AG09309 (cell line): ENCODE measurements at regions not wholly inside any gene's neighbourhood (a gene's known extent, or its start where the extent isn't known, plus 50 kb on each side); places are given as distances from the start of the nearest gene placed in this dataset.

Experiments
- DNase-seq: peaks from one replicate; pipeline ENCODE4 v3.0.0-alpha.2; 2010; ENCODE audit warnings: low read depth
- H3K4me3 ChIP-seq: 2 replicates; pipeline ENCODE4 v1.5.1; 2011; ENCODE audit warnings: mild to moderate bottlenecking, low read depth, low read length, moderate library complexity; ENCODE audit not compliant: control insufficient read depth
- TF ChIP-seq, protein P1 (sequence below): IDR thresholded peaks from 2 replicates; pipeline ENCODE4 v1.5.1; 2011; ENCODE audit warnings: mild to moderate bottlenecking, low read depth, low read length, inconsistent platforms; ENCODE audit not compliant: insufficient read depth, control insufficient read depth; ENCODE audit errors: missing control alignments

DNA sequence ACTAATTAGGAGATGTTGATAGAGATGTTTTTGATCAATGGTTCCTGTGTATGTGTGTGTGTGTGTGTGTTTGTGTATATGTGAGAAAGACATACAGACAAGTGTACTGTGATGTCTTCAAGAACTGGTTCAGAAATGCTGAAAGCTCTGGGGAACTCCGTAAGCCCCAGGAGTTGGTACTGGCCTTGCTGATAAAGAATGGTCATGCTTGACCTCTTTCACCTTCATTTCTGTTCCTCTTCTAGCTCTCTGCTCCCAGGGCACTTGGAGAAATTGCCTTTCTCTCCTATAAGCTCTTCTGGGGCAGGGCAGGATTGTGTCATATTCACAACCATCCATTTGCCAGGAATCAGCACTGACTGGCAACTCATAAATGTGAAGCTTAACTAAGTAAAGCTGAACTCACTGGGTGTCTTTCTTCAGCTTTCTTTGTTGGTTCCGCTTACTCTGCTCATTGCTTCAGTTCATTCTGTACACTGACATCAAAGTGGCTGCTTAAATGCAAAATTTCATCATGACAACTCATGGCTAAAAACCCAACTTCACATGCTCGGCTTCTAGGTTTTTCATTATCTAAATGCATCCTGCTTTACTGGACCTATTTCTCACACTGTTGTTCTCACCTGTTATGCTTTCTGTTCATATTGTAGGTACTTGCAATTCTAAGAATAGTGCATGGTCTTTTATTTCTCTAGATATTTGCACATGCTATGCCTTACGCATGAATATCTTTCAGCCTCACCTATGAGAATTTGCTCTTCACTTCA, 162.1 kb upstream of the LYSMD4 start:
- TF ChIP-seq, protein P1, sequence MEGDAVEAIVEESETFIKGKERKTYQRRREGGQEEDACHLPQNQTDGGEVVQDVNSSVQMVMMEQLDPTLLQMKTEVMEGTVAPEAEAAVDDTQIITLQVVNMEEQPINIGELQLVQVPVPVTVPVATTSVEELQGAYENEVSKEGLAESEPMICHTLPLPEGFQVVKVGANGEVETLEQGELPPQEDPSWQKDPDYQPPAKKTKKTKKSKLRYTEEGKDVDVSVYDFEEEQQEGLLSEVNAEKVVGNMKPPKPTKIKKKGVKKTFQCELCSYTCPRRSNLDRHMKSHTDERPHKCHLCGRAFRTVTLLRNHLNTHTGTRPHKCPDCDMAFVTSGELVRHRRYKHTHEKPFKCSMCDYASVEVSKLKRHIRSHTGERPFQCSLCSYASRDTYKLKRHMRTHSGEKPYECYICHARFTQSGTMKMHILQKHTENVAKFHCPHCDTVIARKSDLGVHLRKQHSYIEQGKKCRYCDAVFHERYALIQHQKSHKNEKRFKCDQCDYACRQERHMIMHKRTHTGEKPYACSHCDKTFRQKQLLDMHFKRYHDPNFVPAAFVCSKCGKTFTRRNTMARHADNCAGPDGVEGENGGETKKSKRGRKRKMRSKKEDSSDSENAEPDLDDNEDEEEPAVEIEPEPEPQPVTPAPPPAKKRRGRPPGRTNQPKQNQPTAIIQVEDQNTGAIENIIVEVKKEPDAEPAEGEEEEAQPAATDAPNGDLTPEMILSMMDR, result no peak
- no peak overlapping the region for H3K4me3 ChIP-seq
- no peak for DNase-seq

DNA sequence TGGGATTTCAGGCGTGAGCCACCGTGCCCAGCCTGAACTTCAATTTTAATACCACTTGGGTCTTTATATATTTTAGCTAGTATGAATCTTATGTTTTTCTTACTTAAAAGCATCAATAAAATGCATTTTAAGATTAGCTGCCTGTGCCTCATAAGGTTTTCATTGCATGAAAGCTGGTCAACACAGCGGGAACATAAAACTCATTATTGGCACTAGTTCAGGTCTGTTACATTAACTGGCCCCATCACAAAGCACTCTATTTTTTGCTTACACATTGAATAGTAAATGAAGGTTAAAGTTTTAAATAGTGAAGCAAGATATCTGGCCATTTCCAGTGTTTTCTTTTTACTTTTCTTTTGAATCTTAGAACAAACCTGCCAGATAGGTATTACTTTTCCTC, 145.6 kb upstream of the LYSMD4 start:
- TF ChIP-seq, protein P1, result no peak

DNA sequence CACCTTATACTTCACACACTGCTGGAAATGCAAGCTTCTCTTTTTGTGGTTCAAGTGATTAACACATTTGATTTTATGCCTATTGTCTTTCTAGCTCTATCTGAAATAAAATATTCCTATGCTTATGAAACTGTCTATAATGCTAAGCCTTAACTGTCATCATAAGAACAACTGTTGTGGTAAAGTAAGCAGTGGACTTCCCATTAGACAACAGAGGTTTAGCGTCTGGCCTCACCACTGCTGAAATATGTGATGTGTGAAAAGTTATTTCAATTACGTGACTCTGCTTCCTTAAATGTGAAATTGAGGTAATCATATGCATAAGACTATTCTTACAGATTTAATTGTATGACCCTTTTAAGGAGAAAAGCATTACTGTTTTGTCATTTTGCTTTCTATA, 140.2 kb upstream of the LYSMD4 start:
- TF ChIP-seq, protein P1, result no peak
- DNase-seq, result no peak
- no peak overlapping the region for H3K4me3 ChIP-seq

More for the DNA sequence above, 145.6 kb upstream of the LYSMD4 start:
- no peak overlapping the region for H3K4me3 ChIP-seq
- DNase-seq, result no peak

DNA sequence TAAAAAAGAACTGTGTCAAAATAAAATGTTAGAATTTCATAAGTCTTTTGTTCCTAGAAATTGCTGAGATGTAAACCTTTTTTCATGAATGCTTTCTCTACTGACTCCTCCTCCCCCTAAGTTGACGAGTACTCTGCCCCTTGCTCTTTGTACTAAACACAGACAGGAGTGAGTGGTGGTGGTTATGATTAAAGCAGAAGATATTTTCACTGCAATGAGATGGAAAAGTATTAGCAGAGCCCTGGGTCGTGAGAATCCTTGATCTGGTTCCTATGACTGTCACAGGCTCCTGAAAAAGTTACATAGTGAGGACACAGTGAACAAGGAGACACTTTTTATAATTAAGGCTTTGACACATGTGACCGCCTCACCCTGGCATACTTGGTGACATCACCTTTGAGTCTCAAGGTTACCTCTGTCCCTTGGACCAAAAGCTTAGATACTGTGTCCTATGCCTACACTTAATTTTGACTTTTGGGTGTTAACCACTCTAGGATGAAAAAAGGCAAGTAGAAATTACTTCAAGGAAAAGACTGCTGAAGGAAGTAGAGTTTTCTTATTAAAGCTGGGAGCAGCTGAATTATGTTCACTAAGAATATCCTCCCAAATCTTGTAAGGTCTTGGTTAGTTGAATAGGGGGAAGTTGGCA, 130.4 kb upstream of the LYSMD4 start:
- TF ChIP-seq, protein P1, result no peak
- no peak for DNase-seq
- H3K4me3 ChIP-seq, result no peak overlapping the region

DNA sequence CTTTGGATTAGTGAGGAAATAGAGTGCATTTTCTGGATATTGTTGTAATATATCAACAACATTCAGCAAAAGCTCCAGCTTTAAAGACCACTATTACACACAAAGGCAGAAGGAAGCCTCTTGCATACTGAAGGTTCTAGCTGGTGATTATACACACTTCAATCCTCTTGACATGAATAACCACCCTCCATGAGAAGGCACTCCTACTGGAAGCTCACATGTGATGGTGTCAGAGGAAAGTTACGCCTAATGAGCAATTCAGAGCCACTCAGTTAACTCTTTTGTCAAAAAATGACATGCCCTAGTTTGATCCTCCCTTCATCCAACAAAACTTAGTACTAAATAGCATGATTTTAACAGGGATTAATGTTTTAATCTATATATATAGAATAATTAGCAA, 124.6 kb upstream of the LYSMD4 start:
- no peak overlapping the region for H3K4me3 ChIP-seq
- DNase-seq, result no peak
- TF ChIP-seq, protein P1, result no peak

DNA sequence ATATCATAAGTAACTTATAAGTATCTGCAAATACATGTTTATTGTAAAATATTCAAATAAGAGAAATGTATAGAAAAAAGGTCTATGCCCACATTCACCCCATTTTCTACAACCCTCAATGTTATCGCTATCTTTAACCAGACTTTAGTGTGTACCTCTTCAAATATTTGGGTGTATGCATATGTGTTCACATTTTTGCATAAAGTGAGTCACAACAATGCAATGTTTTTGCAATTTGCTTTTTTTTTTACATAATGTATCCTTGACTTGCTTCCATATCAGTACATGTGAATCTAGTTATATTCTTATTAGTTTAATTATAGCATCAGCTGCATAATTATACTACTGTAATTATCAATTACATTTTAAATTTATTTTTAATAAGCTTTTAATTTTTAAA, 117.3 kb upstream of the LYSMD4 start:
- DNase-seq, result no peak
- TF ChIP-seq, protein P1, result no peak
- H3K4me3 ChIP-seq, result no peak overlapping the region
